D721Med (cell line): ENCODE measurements at regions not wholly inside any gene's neighbourhood (a gene's known extent, or its start where the extent isn't known, plus 50 kb on each side); places are given as distances from the start of the nearest gene placed in this dataset.

Source experiments
- DNase-seq: peaks from one replicate; pipeline ENCODE4 v3.0.0; 2011; ENCODE audit warnings: low spot score; ENCODE audit not compliant: insufficient read length
- FAIRE-seq: peaks from 2 replicates; lab custom pipeline; 2011; peaks lifted over from hg19 to GRCh38; lab: Jason Lieb, UNC
- CTCF ChIP-seq: IDR thresholded peaks from 2 replicates; pipeline ENCODE4 v1.5.1; 2012; ENCODE audit warnings: mild to moderate bottlenecking, control low read depth; ENCODE audit not compliant: insufficient read depth; ENCODE audit errors: missing control alignments

- TF ChIP-seq CTCF: no peak
- FAIRE-seq: no peak
- DNase-seq: no peak
These were observed 139.0 kb upstream of the ETAA1 start for GRCh38 chr2:67258122-67258521.

DNA sequence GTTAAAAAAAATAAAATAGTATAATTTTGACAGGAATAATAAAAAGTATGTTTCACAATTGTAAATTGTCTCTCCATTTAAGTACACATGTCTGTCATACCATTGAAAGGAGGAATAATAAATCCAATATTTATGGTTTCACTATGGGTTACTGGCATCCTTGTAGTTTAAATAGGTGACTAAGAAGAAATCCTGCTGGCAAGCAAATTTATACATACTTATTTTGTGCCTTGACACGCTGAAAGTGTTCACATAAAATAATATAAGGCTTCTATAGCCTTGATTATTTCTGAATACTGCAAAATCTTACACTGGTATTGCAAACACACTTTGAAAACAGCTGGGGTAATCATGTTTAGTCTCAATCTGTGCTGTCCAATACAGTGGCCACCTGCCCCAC, 138.3 kb upstream of the ETAA1 start:
- FAIRE-seq: no peak
- no peak for TF ChIP-seq CTCF

DNA sequence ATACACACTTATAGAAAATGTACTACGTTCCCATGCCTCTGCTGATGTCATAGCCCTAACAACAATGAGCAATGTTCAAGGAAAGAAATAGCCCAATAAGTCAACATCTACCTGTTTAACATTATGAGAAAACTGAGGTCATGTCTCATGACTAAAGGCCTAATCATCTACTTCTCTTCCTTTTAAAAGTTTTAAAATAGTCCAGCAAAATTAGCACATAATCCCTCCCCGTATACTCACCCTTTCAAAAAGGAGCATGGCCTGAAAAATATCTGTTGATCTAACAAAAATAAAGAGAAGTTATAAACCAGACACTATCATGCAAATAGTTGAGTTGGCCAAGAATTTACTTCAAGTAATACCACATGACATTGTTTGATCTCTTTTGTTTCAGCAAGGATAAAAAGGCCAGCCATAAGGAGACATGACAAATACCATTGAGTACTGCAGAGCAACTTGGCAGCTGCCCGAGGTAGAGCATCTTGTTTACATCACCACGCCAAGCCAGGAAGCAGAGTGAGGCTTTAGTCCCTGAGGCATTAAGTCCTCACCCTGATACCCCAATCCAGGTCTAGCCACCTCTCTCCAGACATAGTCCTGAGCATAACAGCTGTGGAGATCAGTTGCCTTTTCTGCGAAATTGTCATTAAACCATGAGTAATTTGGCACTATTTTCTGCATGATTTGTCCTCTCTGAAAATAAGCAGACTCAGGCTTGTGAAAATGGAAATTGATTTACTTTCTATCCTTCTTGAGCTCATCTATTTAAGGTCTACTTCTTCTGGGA, 137.4 kb upstream of the ETAA1 start:
- FAIRE-seq (no peak), DNase-seq (no peak)
- TF ChIP-seq CTCF: no peak

More for the DNA sequence above, 138.3 kb upstream of the ETAA1 start:
- DNase-seq: no peak

DNA sequence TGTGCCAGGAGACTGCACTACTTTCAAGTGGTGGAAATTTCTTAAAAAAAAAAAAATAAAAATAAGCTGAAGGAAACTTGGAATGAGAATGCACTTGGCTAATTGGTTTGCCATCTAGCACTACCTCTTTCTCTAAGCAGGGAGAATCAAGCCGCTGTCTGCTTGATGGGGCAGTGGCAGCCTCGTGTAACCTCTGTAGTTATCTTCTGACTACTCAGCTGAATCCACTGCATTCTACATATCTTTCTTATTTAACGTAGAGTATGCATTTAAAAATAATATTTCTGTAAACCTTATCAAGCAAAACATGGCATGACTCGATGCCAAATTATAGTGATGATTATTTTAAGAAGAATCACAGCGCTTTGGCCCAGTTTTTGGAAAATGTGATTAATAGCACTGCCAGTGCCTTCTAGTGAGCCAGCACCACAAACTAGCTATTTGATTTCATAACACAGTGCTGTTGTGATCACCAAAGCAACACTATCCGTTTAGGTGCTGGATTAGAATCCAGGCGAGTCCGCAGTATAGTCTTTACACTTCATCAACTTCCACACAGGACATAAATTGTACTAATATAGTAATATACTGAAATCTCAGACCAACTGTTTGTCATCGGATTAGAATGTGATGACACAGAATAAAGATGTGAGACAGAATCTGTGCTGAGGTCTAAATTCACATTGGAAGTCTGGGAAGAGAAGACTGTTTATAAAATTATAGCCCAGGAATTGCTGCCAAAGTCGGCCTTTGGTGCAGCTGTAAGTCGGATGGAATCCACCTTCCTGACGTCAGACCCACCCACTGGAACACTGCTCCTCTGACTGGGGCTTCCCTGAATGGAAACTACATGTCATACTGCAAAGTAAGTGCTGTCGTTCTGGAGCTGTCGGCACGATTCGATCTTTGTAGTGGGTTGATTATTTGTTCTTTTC, 136.5 kb upstream of the ETAA1 start:
- no peak for DNase-seq
- no peak for FAIRE-seq
- TF ChIP-seq CTCF: no peak

DNA sequence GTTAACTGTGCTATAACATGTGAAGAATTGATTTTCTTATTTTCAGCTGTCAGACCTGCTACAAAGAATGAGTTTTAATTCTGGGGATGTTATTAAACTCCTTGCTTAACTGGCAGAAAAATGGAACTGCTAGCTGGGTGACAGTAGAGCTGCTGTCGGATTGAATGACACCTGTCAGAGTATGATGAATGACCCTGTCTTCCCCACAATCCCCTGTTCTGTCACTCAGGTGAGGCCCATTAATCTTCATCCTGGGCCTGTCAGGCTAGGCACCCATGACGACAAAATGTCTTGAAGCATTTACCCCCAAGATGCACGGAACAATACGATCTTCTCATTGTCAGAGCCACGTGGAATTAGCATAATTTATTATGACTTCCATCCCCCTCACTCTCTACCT, 129.9 kb upstream of the ETAA1 start:
- FAIRE-seq (no peak), DNase-seq (no peak)
- TF ChIP-seq CTCF: no peak

GRCh38 chr2:67268797-67269196, 128.3 kb upstream of the ETAA1 start:
- TF ChIP-seq CTCF: no peak
- FAIRE-seq: no peak
- DNase-seq: no peak

DNA sequence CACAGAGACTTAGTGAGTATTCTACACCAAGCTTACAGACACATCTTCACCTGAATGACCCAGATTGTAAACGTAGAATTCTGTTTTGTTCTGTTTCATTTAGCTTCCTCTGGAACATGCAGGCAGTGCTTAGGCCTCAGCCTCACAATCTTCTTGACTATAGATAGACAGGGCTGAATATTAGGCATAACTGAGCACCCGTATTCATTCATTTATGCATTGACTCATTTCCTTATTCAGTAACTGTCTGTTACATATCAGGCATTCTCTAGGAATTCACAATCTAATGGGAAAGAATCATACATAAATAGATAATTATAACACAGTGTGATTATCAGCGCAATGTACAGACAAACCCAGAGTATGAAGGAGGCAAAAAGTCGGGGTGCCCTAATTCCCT, 124.9 kb upstream of the ETAA1 start:
- FAIRE-seq (no peak), DNase-seq (no peak)
- TF ChIP-seq CTCF: no peak
